HCT116 (cell line): ENCODE measurements at regions not wholly inside any gene's neighbourhood (a gene's known extent, or its start where the extent isn't known, plus 50 kb on each side); places are given as distances from the start of the nearest gene placed in this dataset.

Experiments used
- ATAC-seq: fragments of 200-7000 bp; cut with Tn5 transposase; 2 replicates; pipeline ENCODE4 v1.9.1; 2020; ENCODE audit warnings: mild to moderate bottlenecking, moderate library complexity
- BruUV-seq: library from RNA; stranded (reverse); fragments of 400-500 nt; replicated peaks from 2 replicates; lab custom pipeline; 2021; lab: Mats Ljungman, UMichigan
- CTCF ChIA-PET: fragments of 300-600 bp; sonication (Branson Sonifier 250); formaldehyde crosslinking; loops from one replicate; lab custom pipeline; 2021; ENCODE audit warnings: antibody characterized with exemption; lab: Charles Lee
- POLR2A ChIA-PET: fragments of 300-600, 350-600 bp; sonication (Branson Sonifier 250); formaldehyde crosslinking; loops from one replicate; lab custom pipeline; 2021; ENCODE audit warnings: antibody characterized with exemption; lab: Charles Lee
- RAD21 ChIA-PET, 2 experiments: fragments of 300-600 bp; sonication (Branson Sonifier 250); formaldehyde crosslinking; loops; one replicate each; lab custom pipeline; 2023; ENCODE audit warnings: low total read pairs in 2 of 2; ENCODE audit not compliant: uncharacterized antibody in 2 of 2, unreplicated experiment in 2 of 2, low non-redundant PET in 1 of 2; lab: Charles Lee
- DNase-seq: peaks from one replicate; pipeline ENCODE4 v3.0.0-alpha.2; 2010; ENCODE audit warnings: low read depth, low spot score
- H2AFZ ChIP-seq: fragments of 200-600 bp; shearing (Covaris generic), sonication (generic); 2 replicates; pipeline ENCODE4 v1.6.1; 2017; ENCODE audit warnings: low read depth, mixed run types, mixed read lengths, antibody characterized with exemption, low read length; ENCODE audit not compliant: poor library complexity, severe bottlenecking
- H3K27ac ChIP-seq: 2 replicates; pipeline ENCODE4 v1.5.1; 2012; ENCODE audit warnings: low read depth, low read length
- H3K27me3 ChIP-seq: fragments of 200-600 bp; sonication (generic); 2 replicates; pipeline ENCODE4 v1.6.1; 2016; ENCODE audit warnings: mixed run types, low read length, mixed read lengths; ENCODE audit not compliant: insufficient read depth
- H3K36me3 ChIP-seq, 2 experiments: fragments of 200-500 bp in 1 of 2; fragments of 200-600 bp in 1 of 2; sonication (Bioruptor generic) in 1 of 2; sonication (generic) in 1 of 2; 2 replicates each; pipeline versions ENCODE4 v1.5.1 to v1.6.1; 2014 to 2016; ENCODE audit warnings: low read length in 2 of 2, inconsistent platforms in 1 of 2, mixed read lengths in 1 of 2, mixed run types in 1 of 2; ENCODE audit not compliant: insufficient read depth in 2 of 2, control insufficient read depth in 1 of 2
- H3K4me1 ChIP-seq, 2 experiments: fragments of 200-600 bp in 1 of 2; sonication (generic) in 1 of 2; 2 replicates each; pipeline versions ENCODE4 v1.5.1 to v1.6.1; 2012 to 2017; ENCODE audit warnings: low read length in 2 of 2, inconsistent platforms in 1 of 2, mild to moderate bottlenecking in 1 of 2, mixed read lengths in 1 of 2, mixed run types in 1 of 2, moderate library complexity in 1 of 2; ENCODE audit not compliant: insufficient read depth in 2 of 2, control insufficient read depth in 1 of 2
- H3K4me2 ChIP-seq: fragments of 200-600 bp; sonication (generic); 2 replicates; pipeline ENCODE4 v1.6.1; 2017; ENCODE audit warnings: mixed run types, low read length, mixed read lengths
- H3K4me3 ChIP-seq, 2 experiments: fragments of 200-600 bp in 1 of 2; sonication (generic) in 1 of 2; replicated peaks in 1 of 2; 2 replicates each; pipeline ENCODE4 v1.5.1; 2011 to 2016; ENCODE audit warnings: low read length in 2 of 2, control low read depth in 1 of 2, low read depth in 1 of 2, mild to moderate bottlenecking in 1 of 2, mixed read lengths in 1 of 2, mixed run types in 1 of 2
- H3K79me2 ChIP-seq: fragments of 200-600 bp; sonication (generic); 2 replicates; pipeline ENCODE4 v1.6.1; 2017; ENCODE audit warnings: mild to moderate bottlenecking, mixed run types, low read length, moderate library complexity, mixed read lengths; ENCODE audit not compliant: insufficient read depth
- H3K9ac ChIP-seq: fragments of 200-600 bp; sonication (generic); 2 replicates; pipeline ENCODE4 v1.6.1; 2016; ENCODE audit warnings: low read length, mixed read lengths
- H3K9me2 ChIP-seq: fragments of 200-600 bp; sonication (generic), shearing (Covaris generic); 2 replicates; pipeline ENCODE4 v1.6.1; 2017; ENCODE audit warnings: mixed run types, mild to moderate bottlenecking, moderate library complexity; ENCODE audit not compliant: insufficient read depth
- H3K9me3 ChIP-seq, 2 experiments: fragments of 200-500 bp in 1 of 2; fragments of 200-600 bp in 1 of 2; sonication (Bioruptor generic) in 1 of 2; sonication (generic) in 1 of 2; 2 replicates each; pipeline ENCODE4 v1.6.1; 2014 to 2017; ENCODE audit warnings: low read length in 2 of 2, mixed read lengths in 2 of 2, inconsistent platforms in 1 of 2, low read depth in 1 of 2, mild to moderate bottlenecking in 1 of 2, mixed run types in 1 of 2, moderate library complexity in 1 of 2; ENCODE audit not compliant: control insufficient read depth in 1 of 2, insufficient read depth in 1 of 2
- H4K20me1 ChIP-seq: fragments of 200-600 bp; sonication (generic), shearing (Covaris generic); 2 replicates; pipeline ENCODE4 v1.6.1; 2017; ENCODE audit warnings: mixed run types, mild to moderate bottlenecking, moderate library complexity; ENCODE audit not compliant: insufficient read depth
- ATF3 ChIP-seq: IDR thresholded peaks from 2 replicates; pipeline ENCODE4 v1.6.1; 2012
- CEBPB ChIP-seq: IDR thresholded peaks from 2 replicates; pipeline ENCODE4 v1.6.1; 2012; ENCODE audit warnings: low read depth
- CTCF ChIP-seq, 3 experiments: fragments of 200-600 bp in 1 of 3; sonication (generic) in 1 of 3; IDR thresholded peaks in 2 of 3; conservative IDR thresholded peaks in 1 of 3; 2 replicates each; pipeline ENCODE4 v1.5.1; 2012 to 2017; ENCODE audit warnings: low read depth in 2 of 3, low read length in 2 of 3, antibody characterized with exemption in 1 of 3, borderline replicate concordance in 1 of 3, control low read depth in 1 of 3, mild to moderate bottlenecking in 1 of 3, mixed read lengths in 1 of 3, mixed run types in 1 of 3, moderate library complexity in 1 of 3; ENCODE audit not compliant: insufficient read depth in 1 of 3
- ELF1 ChIP-seq: IDR thresholded peaks from 2 replicates; pipeline ENCODE4 v1.6.1; 2012; ENCODE audit warnings: low read depth, borderline replicate concordance
- EZH2phosphoT487 ChIP-seq: fragments of 200-600 bp; IDR thresholded peaks from 2 replicates; pipeline ENCODE4 v1.6.1; 2018; ENCODE audit warnings: antibody characterized with exemption, borderline replicate concordance
- FOSL1 ChIP-seq: IDR thresholded peaks from 2 replicates; pipeline ENCODE4 v1.6.1; 2012; ENCODE audit warnings: low read depth
- POLR2AphosphoS5 ChIP-seq: IDR thresholded peaks from 2 replicates; pipeline ENCODE4 v1.6.1; 2011; ENCODE audit warnings: mild to moderate bottlenecking, low read depth, low read length, moderate library complexity
- RAD21 ChIP-seq: IDR thresholded peaks from 2 replicates; pipeline ENCODE4 v1.6.1; 2012; ENCODE audit warnings: low read depth, mild to moderate bottlenecking
- REST ChIP-seq: IDR thresholded peaks from 2 replicates; pipeline ENCODE4 v1.6.1; 2012; ENCODE audit warnings: low read depth
- SIN3A ChIP-seq: IDR thresholded peaks from 2 replicates; pipeline ENCODE4 v1.6.1; 2012; ENCODE audit warnings: low read depth
- TCF7L2 ChIP-seq: IDR thresholded peaks from 2 replicates; pipeline ENCODE4 v1.7.0; 2011; ENCODE audit warnings: borderline replicate concordance, inconsistent platforms; ENCODE audit not compliant: insufficient read depth, insufficient read length; ENCODE audit errors: extremely low read depth
- ZFX ChIP-seq: fragments of 450-650 bp; IDR thresholded peaks from 2 replicates; pipeline ENCODE4 v1.6.1; 2017
- intact Hi-C: fragments of 100-400 bp; cut with micrococcal nuclease; formaldehyde crosslinking; loops from 2 replicates; pipeline ENCODE4 v1.10.0; 2022

- Histone ChIP-seq H3K4me2 (peak overlapping the region; percentile 3), H3K79me2 (no peaks in the 10 kb centered on the region), H3K4me1 (peaks cover 4 to 30% of the 10 kb centered on the region in 2 experiments; a peak in 3 of 4 replicates), H3K27me3 (no peaks in the 10 kb centered on the region), H3K4me3 (no peak overlapping the region), H3K36me3 (no peaks in the 10 kb centered on the region), H3K9me2 (no peaks in the 10 kb centered on the region), H2AFZ (no peak overlapping the region), H3K9me3 (no peaks in the 10 kb centered on the region), H3K27ac (no peak overlapping the region), H3K9ac (no peak overlapping the region), H4K20me1 (no peaks in the 10 kb centered on the region)
- no peak for DNase-seq
- ATAC-seq, result peak; percentile 82
- ChIA-PET CTCF (no interaction called here), RAD21 (no interaction called here), POLR2A (no interaction called here)
- BruUV-seq, result no TSS peak
- intact Hi-C loops, result no loop called here
- TF ChIP-seq CTCF (IDR thresholded peaks at IDR 0.05 in 2 of 3, conservative IDR thresholded peaks at IDR 0.05 in 1 of 3; ENCODE audit: borderline replicate concordance in 1 of 3, insufficient read depth in 1 of 3, low read depth in 2 of 3, low read length in 2 of 3), result no peak
- peak; percentile 72 for TF ChIP-seq RAD21
- TF ChIP-seq FOSL1, result peak; percentile 25; the same call in 1 of the 2 replicates
- no peak for TF ChIP-seq ATF3
Observed at GRCh38 chr6:108746366-108746765, 101.9 kb upstream of the ARMC2 start.

- ATAC-seq (no peak), DNase-seq (no peak)
- H3K4me2 ChIP-seq, result peak overlapping the region; percentile 3
- CTCF ChIA-PET, result no interaction called here
- RAD21 ChIA-PET, result no interaction called here
- H3K9ac ChIP-seq, result no peak overlapping the region
- peaks cover 4 to 23% of the 10 kb centered on the region in 2 experiments; a peak in 3 of 4 replicates for H3K4me1 ChIP-seq
- intact Hi-C loops, result no loop called here
- no peaks in the 10 kb centered on the region for H3K36me3 ChIP-seq
- BruUV-seq, result no TSS peak
- no peaks in the 10 kb centered on the region for H4K20me1 ChIP-seq
- no peak overlapping the region for H2AFZ ChIP-seq
- H3K4me3 ChIP-seq, result no peak overlapping the region
- H3K9me2 ChIP-seq, result no peaks in the 10 kb centered on the region
- no peaks in the 10 kb centered on the region for H3K9me3 ChIP-seq
- H3K27me3 ChIP-seq, result no peaks in the 10 kb centered on the region
- no peak overlapping the region for H3K27ac ChIP-seq
- POLR2A ChIA-PET, result interaction anchor here (1.2 kb wide), 1 partner anchor 187 kb away, joined by 4 read pairs; the partner anchor contains the start of gene FOXO3
- TF ChIP-seq SIN3A (no peak), ELF1 (no peak), REST (no peak), RAD21 (no peak), CEBPB (no peak), TCF7L2 (no peak), POLR2AphosphoS5 (no peak), ZFX (no peak), FOSL1 (no peak), EZH2phosphoT487 (no peak)
- H3K79me2 ChIP-seq, result no peaks in the 10 kb centered on the region
Observed at GRCh38 chr6:108746836-108747575, 101.2 kb upstream of the ARMC2 start.
